Prostate gland (tissue), 2 donors: ENCODE measurements at regions not wholly inside any gene's neighbourhood (a gene's known extent, or its start where the extent isn't known, plus 50 kb on each side); places are given as distances from the start of the nearest gene placed in this dataset.
"Not testable (repeated sequence)": the region's sequence is repeated elsewhere in the genome, so short reads cannot be mapped to it uniquely, and the experiment has no call there.

Experiments used
- DNase-seq: peaks from one replicate; pipeline ENCODE4 v3.0.0-alpha.2; 2019; ENCODE audit warnings: low spot score
- H3K27ac ChIP-seq, 2 donors: fragments of 200-600 bp; sonication (generic); 2 replicates each; pipeline ENCODE4 v1.5.1; 2017 to 2019
- H3K27me3 ChIP-seq: fragments of 200-600 bp; sonication (generic); replicated peaks from 2 replicates; pipeline ENCODE4 v1.5.1; 2019; ENCODE audit not compliant: insufficient read depth
- H3K36me3 ChIP-seq, 2 donors: fragments of 200-600 bp; sonication (generic); 1 replicate in 1 of 2; 2 replicates in 1 of 2; pipeline versions ENCODE4 v1.5.1 to v1.8.1; 2017 to 2019
- H3K4me1 ChIP-seq: fragments of 200-600 bp; sonication (generic); replicated peaks from 2 replicates; pipeline ENCODE4 v1.5.1; 2019
- H3K4me3 ChIP-seq, 2 donors: fragments of 200-600 bp; sonication (generic); 2 replicates each; pipeline ENCODE4 v1.5.1; 2017 to 2019
- H3K9me3 ChIP-seq: fragments of 200-600 bp; sonication (generic); 2 replicates; pipeline ENCODE4 v1.5.1; 2017
- POLR2A ChIP-seq: fragments of 450-650 bp; IDR thresholded peaks from one replicate; pipeline ENCODE4 v1.6.1; 2016; ENCODE audit warnings: antibody characterized with exemption, mild to moderate bottlenecking
- POLR2AphosphoS5 ChIP-seq: sonication (generic); formaldehyde crosslinking; IDR thresholded peaks from one replicate; pipeline ENCODE4 v1.6.1; 2017; ENCODE audit warnings: antibody characterized with exemption
- WGBS: methylation state at CpG from one replicate; pipeline ENCODE4 v1.1.5; 2018; 5-methylcytosine and 5-hydroxymethylcytosine counted together
- intact Hi-C: fragments of 100-400 bp; cut with DNase I; formaldehyde crosslinking; loops from one replicate; pipeline ENCODE4 v1.14.2; 2022
- TF ChIP-seq, protein P1 (sequence below), 4 experiments: fragments of 200-600 bp in 2 of 4; fragments of 450-650 bp in 2 of 4; sonication (generic) in 2 of 4; IDR thresholded peaks; 1 replicate in 3 of 4; 2 replicates in 1 of 4; pipeline ENCODE4 v1.5.1; 2016 to 2019; ENCODE audit warnings: antibody characterized with exemption in 4 of 4, mild to moderate bottlenecking in 2 of 4, moderate library complexity in 2 of 4

DNA sequence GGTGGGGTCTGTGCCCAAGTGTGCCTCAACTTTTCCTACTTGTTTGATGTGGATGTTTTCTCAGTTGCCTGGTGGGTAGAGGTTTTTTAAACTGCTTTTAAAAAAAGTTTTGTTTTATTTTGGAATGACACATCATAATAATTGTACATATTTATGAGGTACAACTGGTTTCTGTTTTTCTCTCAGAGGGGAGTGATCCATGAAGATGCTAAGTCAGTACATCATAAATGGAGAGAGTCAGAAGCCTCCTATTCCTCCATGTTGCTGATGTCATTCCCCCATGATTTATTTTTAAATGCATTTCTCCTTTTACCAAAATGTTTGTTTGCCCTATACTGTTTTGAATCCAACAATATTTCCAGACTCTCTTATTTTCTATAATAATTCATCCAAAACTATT lies 77.3 kb upstream of the CLVS2 start:
- H3K9me3 ChIP-seq = no peaks in the 10 kb centered on the region
- no peaks in the 10 kb centered on the region for H3K27me3 ChIP-seq
- TF ChIP-seq POLR2A (no peak), POLR2AphosphoS5 (no peak)
- TF ChIP-seq, protein P1, sequence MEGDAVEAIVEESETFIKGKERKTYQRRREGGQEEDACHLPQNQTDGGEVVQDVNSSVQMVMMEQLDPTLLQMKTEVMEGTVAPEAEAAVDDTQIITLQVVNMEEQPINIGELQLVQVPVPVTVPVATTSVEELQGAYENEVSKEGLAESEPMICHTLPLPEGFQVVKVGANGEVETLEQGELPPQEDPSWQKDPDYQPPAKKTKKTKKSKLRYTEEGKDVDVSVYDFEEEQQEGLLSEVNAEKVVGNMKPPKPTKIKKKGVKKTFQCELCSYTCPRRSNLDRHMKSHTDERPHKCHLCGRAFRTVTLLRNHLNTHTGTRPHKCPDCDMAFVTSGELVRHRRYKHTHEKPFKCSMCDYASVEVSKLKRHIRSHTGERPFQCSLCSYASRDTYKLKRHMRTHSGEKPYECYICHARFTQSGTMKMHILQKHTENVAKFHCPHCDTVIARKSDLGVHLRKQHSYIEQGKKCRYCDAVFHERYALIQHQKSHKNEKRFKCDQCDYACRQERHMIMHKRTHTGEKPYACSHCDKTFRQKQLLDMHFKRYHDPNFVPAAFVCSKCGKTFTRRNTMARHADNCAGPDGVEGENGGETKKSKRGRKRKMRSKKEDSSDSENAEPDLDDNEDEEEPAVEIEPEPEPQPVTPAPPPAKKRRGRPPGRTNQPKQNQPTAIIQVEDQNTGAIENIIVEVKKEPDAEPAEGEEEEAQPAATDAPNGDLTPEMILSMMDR (IDR thresholded peaks at IDR 0.05) = no peak
- no peaks in the 10 kb centered on the region for H3K36me3 ChIP-seq
- intact Hi-C loops = no loop called here
- H3K4me3 ChIP-seq = no peak overlapping the region
- no peak overlapping the region for H3K27ac ChIP-seq
- no peaks in the 10 kb centered on the region for H3K4me1 ChIP-seq
- no peak for DNase-seq

- 91% methylated on average over 3 of the region's 3 CpGs for WGBS
- no peaks in the 10 kb centered on the region for H3K36me3 ChIP-seq
- no peak for TF ChIP-seq POLR2A
- TF ChIP-seq, protein P1 (IDR thresholded peaks at IDR 0.05) = no peak
- TF ChIP-seq POLR2AphosphoS5 = no peak
These were observed 65.5 kb upstream of the CLVS2 start for GRCh38 chr6:122930252-122931180.

GRCh38 chr6:122931916-122932315 lies 64.1 kb upstream of the CLVS2 start:
- DNase-seq = no peak
- H3K27ac ChIP-seq = no peak overlapping the region
- H3K27me3 ChIP-seq = no peaks in the 10 kb centered on the region
- H3K36me3 ChIP-seq = no peaks in the 10 kb centered on the region
- intact Hi-C loops = no loop called here
- no peaks in the 10 kb centered on the region for H3K4me1 ChIP-seq
- no peaks in the 10 kb centered on the region for H3K9me3 ChIP-seq
- no peak overlapping the region for H3K4me3 ChIP-seq
- TF ChIP-seq POLR2A (no peak), POLR2AphosphoS5 (no peak)
- TF ChIP-seq, protein P1 (IDR thresholded peaks at IDR 0.05) = no peak

More at GRCh38 chr6:122930252-122931180, 65.5 kb upstream of the CLVS2 start:
- H3K27ac ChIP-seq = no peak overlapping the region
- intact Hi-C loops = no loop called here
- no peaks in the 10 kb centered on the region for H3K4me1 ChIP-seq
- H3K9me3 ChIP-seq = no peaks in the 10 kb centered on the region
- no peak overlapping the region for H3K4me3 ChIP-seq
- DNase-seq = no peak
- H3K27me3 ChIP-seq = no peaks in the 10 kb centered on the region

- intact Hi-C loops, H3K4me1 ChIP-seq, H3K9me3 ChIP-seq, H3K27ac ChIP-seq, DNase-seq, H3K36me3 ChIP-seq, H3K27me3 ChIP-seq, H3K4me3 ChIP-seq: not testable (repeated sequence)
- 96% methylated on average over 6 of the region's 6 CpGs for WGBS
These were observed 51.1 kb upstream of the CLVS2 start for GRCh38 chr6:122944936-122945335.
